Gastrocnemius medialis (tissue), 4 donors: ENCODE measurements at regions not wholly inside any gene's neighbourhood (a gene's known extent, or its start where the extent isn't known, plus 50 kb on each side); places are given as distances from the start of the nearest gene placed in this dataset.

Experiments
- ATAC-seq, 2 donors: fragments of 150-250 bp; one replicate each; pipeline ENCODE4 v1.9.1; 2016
- DNase-seq, 2 donors: peaks; one replicate each; pipeline ENCODE4 v3.0.0-alpha.2; 2019
- H3K27ac ChIP-seq, 4 donors: fragments of 200-600 bp; sonication (generic); 1 replicate in 1 of 4; 2 replicates in 3 of 4; pipeline ENCODE4 v1.5.1; 2016 to 2018; ENCODE audit warnings: mild to moderate bottlenecking in 2 of 4, moderate library complexity in 1 of 4
- H3K27me3 ChIP-seq, 3 donors: fragments of 200-600 bp; sonication (generic) in 2 of 3; 1 replicate in 1 of 3; 2 replicates in 2 of 3; pipeline versions ENCODE4 v1.5.1 to v1.6.0; 2016 to 2019; ENCODE audit warnings: mild to moderate bottlenecking in 1 of 3, moderate library complexity in 1 of 3
- H3K36me3 ChIP-seq, 2 donors: fragments of 200-600 bp; sonication (generic) in 1 of 2; one replicate each; pipeline ENCODE4 v1.5.1; 2017 to 2018
- H3K4me1 ChIP-seq, 2 donors: fragments of 200-600 bp; sonication (generic) in 1 of 2; one replicate each; pipeline ENCODE4 v1.5.1; 2016 to 2017; ENCODE audit warnings: mild to moderate bottlenecking in 2 of 2
- H3K4me3 ChIP-seq, 4 donors: fragments of 200-600 bp; sonication (generic) in 3 of 4; 1 replicate in 1 of 4; 2 replicates in 3 of 4; pipeline ENCODE4 v1.5.1; 2016 to 2019; ENCODE audit warnings: mild to moderate bottlenecking in 2 of 4
- H3K9me3 ChIP-seq, 3 donors: fragments of 200-600 bp; sonication (generic) in 2 of 3; 1 replicate in 1 of 3; 2 replicates in 2 of 3; pipeline ENCODE4 v1.5.1; 2016 to 2019
- CTCF ChIP-seq, 5 experiments: fragments of 450-650 bp in 3 of 5; fragments of 200-600 bp in 2 of 5; sonication (generic) in 2 of 5; IDR thresholded peaks in 4 of 5; conservative IDR thresholded peaks in 1 of 5; 1 replicate in 4 of 5; 2 replicates in 1 of 5; pipeline ENCODE4 v1.5.1; 2016 to 2019; ENCODE audit warnings: antibody characterized with exemption in 5 of 5, mild to moderate bottlenecking in 3 of 5, moderate library complexity in 3 of 5
- POLR2A ChIP-seq, 2 donors: fragments of 450-650 bp; IDR thresholded peaks; one replicate each; pipeline ENCODE4 v1.6.1; 2017; ENCODE audit warnings: antibody characterized with exemption in 2 of 2, mild to moderate bottlenecking in 2 of 2, moderate library complexity in 2 of 2
- in situ Hi-C, 4 donors: fragments of 200-750 bp; cut with MboI; loops; one replicate each; pipeline versions ENCODE4 v1.15.0 to v1.8.0; 2017; ENCODE audit warnings: low sequenced_read_pairs in 4 of 4
- intact Hi-C: fragments of 100-400 bp; cut with DNase I; formaldehyde crosslinking; loops from one replicate; pipeline ENCODE4 v1.15.1; 2023; ENCODE audit warnings: low total_unique reads

- Histone ChIP-seq H3K27me3 (no peaks in the 10 kb centered on the region), H3K4me3 (no peak overlapping the region), H3K9me3 (no peaks in the 10 kb centered on the region), H3K36me3 (no peaks in the 10 kb centered on the region), H3K4me1 (no peaks in the 10 kb centered on the region), H3K27ac (no peak overlapping the region)
- in situ Hi-C loops (no loop called here), intact Hi-C loops (no loop called here)
- TF ChIP-seq CTCF (IDR thresholded peaks at IDR 0.05 in 4 of 5, conservative IDR thresholded peaks at IDR 0.05 in 1 of 5) (no peak), POLR2A (IDR thresholded peaks at IDR 0.05) (no peak)
- ATAC-seq = no peak
- no peak for DNase-seq
Measured at GRCh38 chr13:76684336-76684735, 201.9 kb downstream of the KCTD12 start.

- H3K36me3 ChIP-seq = no peaks in the 10 kb centered on the region
- no peak for DNase-seq
- no peak overlapping the region for H3K4me3 ChIP-seq
- H3K27ac ChIP-seq = no peak overlapping the region
- in situ Hi-C loops = no loop called here
- intact Hi-C loops = no loop called here
- no peaks in the 10 kb centered on the region for H3K4me1 ChIP-seq
- TF ChIP-seq CTCF (IDR thresholded peaks at IDR 0.05 in 4 of 5, conservative IDR thresholded peaks at IDR 0.05 in 1 of 5) = no peak
- no peak for TF ChIP-seq POLR2A (IDR thresholded peaks at IDR 0.05)
- ATAC-seq = no peak
- no peaks in the 10 kb centered on the region for H3K27me3 ChIP-seq
- H3K9me3 ChIP-seq = no peaks in the 10 kb centered on the region
Measured at GRCh38 chr13:76683854-76684253, 202.4 kb downstream of the KCTD12 start.

- Histone ChIP-seq H3K27me3 (no peaks in the 10 kb centered on the region), H3K9me3 (no peaks in the 10 kb centered on the region), H3K4me1 (no peaks in the 10 kb centered on the region), H3K27ac (no peak overlapping the region), H3K4me3 (no peak overlapping the region), H3K36me3 (no peaks in the 10 kb centered on the region)
- TF ChIP-seq CTCF (IDR thresholded peaks at IDR 0.05 in 4 of 5, conservative IDR thresholded peaks at IDR 0.05 in 1 of 5) = no peak
- no peak for TF ChIP-seq POLR2A (IDR thresholded peaks at IDR 0.05)
- in situ Hi-C loops (no loop called here), intact Hi-C loops (no loop called here)
- ATAC-seq = no peak
- DNase-seq = no peak
Measured at GRCh38 chr13:76683168-76683567, 203.0 kb downstream of the KCTD12 start.

GRCh38 chr13:76680112-76680511 is 206.1 kb downstream of the KCTD12 start:
- no peaks in the 10 kb centered on the region for H3K4me1 ChIP-seq
- TF ChIP-seq CTCF (IDR thresholded peaks at IDR 0.05 in 4 of 5, conservative IDR thresholded peaks at IDR 0.05 in 1 of 5) (no peak), POLR2A (IDR thresholded peaks at IDR 0.05) (no peak)
- H3K27ac ChIP-seq = no peak overlapping the region
- intact Hi-C loops (no loop called here), in situ Hi-C loops (no loop called here)
- no peak for DNase-seq
- no peak for ATAC-seq
- no peak overlapping the region for H3K4me3 ChIP-seq
- no peaks in the 10 kb centered on the region for H3K36me3 ChIP-seq
- H3K27me3 ChIP-seq = no peaks in the 10 kb centered on the region
- H3K9me3 ChIP-seq = no peaks in the 10 kb centered on the region

GRCh38 chr13:76677043-76677442 is 209.2 kb downstream of the KCTD12 start:
- H3K9me3 ChIP-seq = no peaks in the 10 kb centered on the region
- H3K27me3 ChIP-seq = no peaks in the 10 kb centered on the region
- no peaks in the 10 kb centered on the region for H3K4me1 ChIP-seq
- in situ Hi-C loops (no loop called here), intact Hi-C loops (loop anchor here (10.0 kb wide), 1 partner anchor 98 kb away; no protein-coding TSS in a partner anchor)
- peak; percentile 14 to 50 for DNase-seq
- peak; percentile 53 to 76 for ATAC-seq
- H3K4me3 ChIP-seq = no peak overlapping the region
- TF ChIP-seq CTCF (IDR thresholded peaks at IDR 0.05 in 4 of 5, conservative IDR thresholded peaks at IDR 0.05 in 1 of 5) (no peak), POLR2A (IDR thresholded peaks at IDR 0.05) (no peak)
- no peaks in the 10 kb centered on the region for H3K36me3 ChIP-seq
- no peak overlapping the region for H3K27ac ChIP-seq
